ENCODE measurements at regions not wholly inside any gene's neighbourhood (a gene's known extent, or its start where the extent isn't known, plus 50 kb on each side); places are given as distances from the start of the nearest gene placed in this dataset.

DNA sequence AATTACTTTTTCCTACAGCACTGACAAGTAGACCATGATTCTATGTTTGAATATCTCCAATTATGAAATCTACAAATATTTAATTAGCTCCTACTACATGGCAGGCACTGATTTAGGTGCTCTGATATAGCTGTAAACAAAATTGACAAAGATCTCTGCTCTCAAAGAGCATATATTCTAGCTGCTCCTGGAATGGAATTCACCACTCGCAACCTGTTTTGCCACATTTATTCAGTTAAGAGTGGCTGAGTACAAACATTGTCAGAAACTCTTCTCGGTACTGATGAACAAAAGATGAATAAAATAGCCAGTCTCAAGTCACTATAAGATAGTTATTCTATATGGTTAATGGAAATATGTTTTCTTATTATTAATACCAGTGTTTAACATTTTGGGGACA lies 114.2 kb upstream of the PDE4D start:
- H3K27ac ChIP-seq = no peak overlapping the region
- TF ChIP-seq ZFX (IDR thresholded peaks at IDR 0.05; ENCODE audit: borderline replicate concordance) = no peak
- TF ChIP-seq, protein P1, sequence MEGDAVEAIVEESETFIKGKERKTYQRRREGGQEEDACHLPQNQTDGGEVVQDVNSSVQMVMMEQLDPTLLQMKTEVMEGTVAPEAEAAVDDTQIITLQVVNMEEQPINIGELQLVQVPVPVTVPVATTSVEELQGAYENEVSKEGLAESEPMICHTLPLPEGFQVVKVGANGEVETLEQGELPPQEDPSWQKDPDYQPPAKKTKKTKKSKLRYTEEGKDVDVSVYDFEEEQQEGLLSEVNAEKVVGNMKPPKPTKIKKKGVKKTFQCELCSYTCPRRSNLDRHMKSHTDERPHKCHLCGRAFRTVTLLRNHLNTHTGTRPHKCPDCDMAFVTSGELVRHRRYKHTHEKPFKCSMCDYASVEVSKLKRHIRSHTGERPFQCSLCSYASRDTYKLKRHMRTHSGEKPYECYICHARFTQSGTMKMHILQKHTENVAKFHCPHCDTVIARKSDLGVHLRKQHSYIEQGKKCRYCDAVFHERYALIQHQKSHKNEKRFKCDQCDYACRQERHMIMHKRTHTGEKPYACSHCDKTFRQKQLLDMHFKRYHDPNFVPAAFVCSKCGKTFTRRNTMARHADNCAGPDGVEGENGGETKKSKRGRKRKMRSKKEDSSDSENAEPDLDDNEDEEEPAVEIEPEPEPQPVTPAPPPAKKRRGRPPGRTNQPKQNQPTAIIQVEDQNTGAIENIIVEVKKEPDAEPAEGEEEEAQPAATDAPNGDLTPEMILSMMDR (IDR thresholded peaks at IDR 0.05) = no peak

DNA sequence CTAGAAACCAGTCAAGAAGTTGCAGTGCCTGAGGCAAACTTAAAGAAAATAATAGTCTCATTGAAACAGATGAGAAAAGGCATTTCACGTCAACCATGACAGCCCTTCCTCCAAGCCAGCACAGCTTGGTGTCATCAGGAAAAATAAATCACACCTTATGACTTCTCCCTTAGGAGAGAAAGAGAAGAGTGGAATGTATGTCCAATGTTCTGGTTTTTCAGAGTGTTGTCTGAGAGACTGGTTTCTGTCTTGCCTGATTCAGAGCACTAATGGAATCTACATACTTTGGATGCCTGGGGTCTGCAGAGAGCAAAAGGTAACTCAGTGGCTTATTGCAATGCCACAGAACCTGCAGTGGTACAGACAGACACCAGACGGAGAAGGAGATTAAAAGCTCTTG lies 105.5 kb upstream of the PDE4D start:
- no peak for TF ChIP-seq ZFX (IDR thresholded peaks at IDR 0.05; ENCODE audit: borderline replicate concordance)
- TF ChIP-seq, protein P1 (IDR thresholded peaks at IDR 0.05) = no peak
- H3K27ac ChIP-seq = no peak overlapping the region

DNA sequence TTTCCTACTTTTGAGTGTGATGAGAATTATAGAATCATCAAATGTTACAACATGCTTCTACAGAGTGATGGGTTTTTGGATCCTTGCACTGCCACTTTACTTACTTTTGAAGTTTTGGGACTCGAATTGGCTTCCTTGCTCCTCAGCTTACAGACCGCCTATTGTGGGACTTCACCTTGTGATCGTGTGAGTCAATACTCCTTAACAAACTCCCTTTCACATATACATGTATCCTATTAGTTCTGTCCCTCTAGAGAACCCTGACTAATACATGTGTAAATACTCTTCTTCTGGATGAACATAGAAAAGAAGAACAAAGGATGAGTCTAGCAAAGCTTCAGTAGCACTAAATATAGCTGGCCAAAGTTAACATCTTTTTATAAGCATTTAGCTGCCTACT lies 98.7 kb upstream of the PDE4D start:
- TF ChIP-seq, protein P1 (IDR thresholded peaks at IDR 0.05) = no peak
- TF ChIP-seq ZFX (IDR thresholded peaks at IDR 0.05; ENCODE audit: borderline replicate concordance) = no peak
- H3K27ac ChIP-seq = no peak overlapping the region

DNA sequence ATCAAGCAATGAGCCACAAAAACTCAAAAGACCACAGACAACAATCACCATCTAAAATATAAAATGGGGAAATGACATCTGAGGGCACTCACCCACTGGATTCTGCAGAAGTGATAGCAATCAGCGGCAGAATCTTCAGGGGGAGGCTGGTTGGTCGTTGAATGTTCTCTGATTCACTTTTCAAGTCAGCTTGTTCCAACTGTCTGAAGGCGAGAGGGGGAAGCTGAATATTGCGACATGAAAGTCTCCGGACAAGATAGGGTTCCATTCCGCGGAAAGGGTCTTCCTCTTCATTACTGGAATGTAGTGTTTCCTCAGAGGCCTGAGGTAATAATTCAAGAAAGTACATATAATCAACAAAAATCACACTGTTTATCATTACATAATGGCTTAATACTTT lies 94.9 kb upstream of the PDE4D start:
- TF ChIP-seq, protein P1 (IDR thresholded peaks at IDR 0.05) = no peak
- H3K27ac ChIP-seq = no peak overlapping the region

DNA sequence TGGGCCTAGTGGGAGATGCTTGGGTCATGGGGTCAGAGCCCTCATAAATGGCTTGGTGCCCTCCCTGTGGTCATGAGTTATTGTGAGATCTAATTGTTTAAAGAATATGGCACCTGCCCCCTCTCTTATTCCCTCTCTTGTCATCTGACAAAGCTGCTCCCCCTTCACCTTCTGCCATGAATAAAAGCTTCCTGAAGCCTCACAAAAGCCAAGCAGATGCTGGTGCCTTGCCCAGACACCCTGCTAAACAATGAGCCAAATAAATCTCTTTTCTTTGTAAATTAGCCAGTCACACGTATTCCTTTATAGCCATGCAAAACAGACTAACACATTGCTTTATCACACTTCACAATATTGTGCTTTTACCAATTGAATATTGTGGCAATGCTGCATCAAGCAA lies 82.8 kb upstream of the PDE4D start:
- TF ChIP-seq, protein P1 (IDR thresholded peaks at IDR 0.05) = no peak
- TF ChIP-seq ZFX (IDR thresholded peaks at IDR 0.05; ENCODE audit: borderline replicate concordance) = no peak
- no peak overlapping the region for H3K27ac ChIP-seq

DNA sequence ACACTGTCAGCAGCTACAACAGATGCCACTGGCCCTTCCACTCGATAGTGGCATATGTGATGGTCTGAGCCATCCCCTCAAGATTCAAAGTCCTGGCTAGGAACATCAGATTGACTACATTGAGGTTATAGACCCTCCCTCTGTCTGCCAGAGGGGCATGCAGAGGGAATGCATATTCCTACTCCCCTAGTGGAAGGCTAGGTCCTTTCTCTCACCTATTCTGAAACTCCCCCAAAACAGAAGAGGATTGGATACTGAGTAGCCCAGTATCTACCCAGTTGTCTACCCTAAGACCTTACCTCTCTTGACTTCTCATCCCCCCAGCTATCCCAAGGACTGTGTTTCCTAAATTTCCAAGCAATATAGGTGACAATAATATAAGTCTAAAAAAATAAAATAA lies 78.5 kb upstream of the PDE4D start:
- no peak overlapping the region for H3K27ac ChIP-seq
- TF ChIP-seq, protein P1 (IDR thresholded peaks at IDR 0.05) = no peak
- no peak for TF ChIP-seq ZFX (IDR thresholded peaks at IDR 0.05; ENCODE audit: borderline replicate concordance)

DNA sequence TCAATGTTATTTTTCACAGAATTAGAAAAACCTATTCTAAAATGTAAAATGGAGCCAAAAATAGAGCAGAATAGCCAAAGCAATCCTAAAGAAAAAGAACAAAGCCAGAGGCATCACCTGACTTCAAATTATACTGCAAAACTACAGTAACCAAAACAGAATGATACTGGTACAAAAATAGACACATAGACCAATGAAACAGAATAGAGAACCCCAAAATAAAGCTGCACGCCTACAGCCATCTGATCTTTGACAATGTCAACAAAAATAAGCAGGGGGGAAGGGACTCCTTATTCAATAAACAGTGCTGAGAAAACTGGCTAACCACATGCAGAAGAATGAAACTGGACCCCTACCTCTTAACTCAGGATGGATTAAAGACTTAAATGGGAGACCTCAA lies 65.8 kb upstream of the PDE4D start:
- TF ChIP-seq, protein P1 (IDR thresholded peaks at IDR 0.05) = no peak
- no peak for TF ChIP-seq ZFX (IDR thresholded peaks at IDR 0.05; ENCODE audit: borderline replicate concordance)

More for the DNA sequence above, 65.8 kb upstream of the PDE4D start:
- H3K27ac ChIP-seq = no peak overlapping the region
